ENCODE measurements at regions not wholly inside any gene's neighbourhood (a gene's known extent, or its start where the extent isn't known, plus 50 kb on each side); places are given as distances from the start of the nearest gene placed in this dataset.

DNA sequence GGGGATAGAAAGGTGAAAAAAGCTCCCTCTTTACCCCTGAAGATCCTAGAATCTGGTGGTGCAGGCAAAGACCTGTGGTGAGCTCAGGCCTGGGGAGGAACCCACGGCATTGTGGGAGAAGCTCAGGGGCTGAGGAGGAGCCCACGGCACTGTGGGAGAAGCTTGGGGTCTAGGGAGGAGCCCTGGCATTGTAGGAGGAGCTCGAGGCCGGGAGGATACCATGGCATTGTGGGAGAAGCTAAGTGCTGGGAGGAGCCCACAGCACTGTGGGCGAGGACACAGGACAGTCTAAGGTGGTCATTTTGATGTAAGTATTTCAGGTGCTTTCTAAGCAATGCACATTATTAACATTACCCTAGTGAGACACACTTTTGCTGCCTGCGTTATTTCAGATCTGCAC lies 179.7 kb downstream of the HSD17B3 start:
- TF ChIP-seq, protein P1, sequence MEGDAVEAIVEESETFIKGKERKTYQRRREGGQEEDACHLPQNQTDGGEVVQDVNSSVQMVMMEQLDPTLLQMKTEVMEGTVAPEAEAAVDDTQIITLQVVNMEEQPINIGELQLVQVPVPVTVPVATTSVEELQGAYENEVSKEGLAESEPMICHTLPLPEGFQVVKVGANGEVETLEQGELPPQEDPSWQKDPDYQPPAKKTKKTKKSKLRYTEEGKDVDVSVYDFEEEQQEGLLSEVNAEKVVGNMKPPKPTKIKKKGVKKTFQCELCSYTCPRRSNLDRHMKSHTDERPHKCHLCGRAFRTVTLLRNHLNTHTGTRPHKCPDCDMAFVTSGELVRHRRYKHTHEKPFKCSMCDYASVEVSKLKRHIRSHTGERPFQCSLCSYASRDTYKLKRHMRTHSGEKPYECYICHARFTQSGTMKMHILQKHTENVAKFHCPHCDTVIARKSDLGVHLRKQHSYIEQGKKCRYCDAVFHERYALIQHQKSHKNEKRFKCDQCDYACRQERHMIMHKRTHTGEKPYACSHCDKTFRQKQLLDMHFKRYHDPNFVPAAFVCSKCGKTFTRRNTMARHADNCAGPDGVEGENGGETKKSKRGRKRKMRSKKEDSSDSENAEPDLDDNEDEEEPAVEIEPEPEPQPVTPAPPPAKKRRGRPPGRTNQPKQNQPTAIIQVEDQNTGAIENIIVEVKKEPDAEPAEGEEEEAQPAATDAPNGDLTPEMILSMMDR (IDR thresholded peaks at IDR 0.05; ENCODE audit: borderline replicate concordance, extremely low read depth, low read length, poor library complexity, severe bottlenecking): no peak
- no peak for TF ChIP-seq EZH2 (IDR thresholded peaks at IDR 0.05; ENCODE audit: borderline replicate concordance, low read depth, low read length, severe bottlenecking)

Data from DND-41 (cell line).